ENCODE measurements at regions not wholly inside any gene's neighbourhood (a gene's known extent, or its start where the extent isn't known, plus 50 kb on each side); places are given as distances from the start of the nearest gene placed in this dataset.
A peak's percentile ranks its signal among the peaks of the same experiment; 100 is the strongest.
"Not testable (repeated sequence)": the region's sequence is repeated elsewhere in the genome, so short reads cannot be mapped to it uniquely, and the experiment has no call there.

GRCh38 chr4:189002475-189002874 lies 863.2 kb downstream of the TRIML1 start:
- TF ChIP-seq CTCF (IDR thresholded peaks at IDR 0.05; ENCODE audit: unreplicated experiment) = no peak
- DNase-seq (ENCODE audit: low spot score, unreplicated experiment) = no peak
- Mint-ChIP-seq H3K4me3 (ENCODE audit: low read depth) (no peak overlapping the region), H3K9me3 (ENCODE audit: low read depth) (peaks cover 12% of the 10 kb centered on the region), H3K27me3 (no peaks in the 10 kb centered on the region), H3K36me3 (ENCODE audit: insufficient read depth) (no peaks in the 10 kb centered on the region), H3K27ac (no peak overlapping the region), H3K4me1 (ENCODE audit: low read depth) (peaks cover 2% of the 10 kb centered on the region)

- peaks cover 14% of the 10 kb centered on the region for H3K9me3 Mint-ChIP-seq (ENCODE audit: low read depth)
- DNase-seq (ENCODE audit: low spot score, unreplicated experiment); H3K27ac Mint-ChIP-seq; H3K4me1 Mint-ChIP-seq (ENCODE audit: low read depth); H3K27me3 Mint-ChIP-seq; H3K36me3 Mint-ChIP-seq (ENCODE audit: insufficient read depth); H3K4me3 Mint-ChIP-seq (ENCODE audit: low read depth): not testable (repeated sequence)
Measured at GRCh38 chr4:189010452-189011217, 871.4 kb downstream of the TRIML1 start.

- H3K4me1 Mint-ChIP-seq (ENCODE audit: low read depth) = no peaks in the 10 kb centered on the region
- peak overlapping the region; percentile 54 for H3K27ac Mint-ChIP-seq
- H3K27me3 Mint-ChIP-seq = no peaks in the 10 kb centered on the region
- DNase-seq (ENCODE audit: low spot score, unreplicated experiment) = no peak
- H3K36me3 Mint-ChIP-seq (ENCODE audit: insufficient read depth) = no peaks in the 10 kb centered on the region
- H3K9me3 Mint-ChIP-seq (ENCODE audit: low read depth) = no peaks in the 10 kb centered on the region
- no peak for TF ChIP-seq CTCF (IDR thresholded peaks at IDR 0.05; ENCODE audit: unreplicated experiment)
- no peak overlapping the region for H3K4me3 Mint-ChIP-seq (ENCODE audit: low read depth)
Measured at GRCh38 chr4:189021831-189022230, 882.6 kb downstream of the TRIML1 start.

- Mint-ChIP-seq H3K27ac (no peak overlapping the region), H3K4me3 (ENCODE audit: low read depth) (no peak overlapping the region), H3K9me3 (ENCODE audit: low read depth) (no peaks in the 10 kb centered on the region), H3K36me3 (ENCODE audit: insufficient read depth) (no peaks in the 10 kb centered on the region), H3K27me3 (no peaks in the 10 kb centered on the region), H3K4me1 (ENCODE audit: low read depth) (no peaks in the 10 kb centered on the region)
- DNase-seq (ENCODE audit: low spot score, unreplicated experiment) = no peak
- no peak for TF ChIP-seq CTCF (IDR thresholded peaks at IDR 0.05; ENCODE audit: unreplicated experiment)
Measured at GRCh38 chr4:189022440-189023035, 883.3 kb downstream of the TRIML1 start.

GRCh38 chr4:189029976-189030504 lies 890.8 kb downstream of the TRIML1 start:
- H3K27me3 Mint-ChIP-seq = no peaks in the 10 kb centered on the region
- no peak for DNase-seq (ENCODE audit: low spot score, unreplicated experiment)
- H3K4me3 Mint-ChIP-seq (ENCODE audit: low read depth) = no peak overlapping the region
- no peaks in the 10 kb centered on the region for H3K36me3 Mint-ChIP-seq (ENCODE audit: insufficient read depth)
- no peaks in the 10 kb centered on the region for H3K4me1 Mint-ChIP-seq (ENCODE audit: low read depth)
- no peaks in the 10 kb centered on the region for H3K9me3 Mint-ChIP-seq (ENCODE audit: low read depth)
- H3K27ac Mint-ChIP-seq = no peak overlapping the region
- TF ChIP-seq CTCF (IDR thresholded peaks at IDR 0.05; ENCODE audit: unreplicated experiment) = no peak
